ENCODE measurements at regions not wholly inside any gene's neighbourhood (a gene's known extent, or its start where the extent isn't known, plus 50 kb on each side); places are given as distances from the start of the nearest gene placed in this dataset.

DNA sequence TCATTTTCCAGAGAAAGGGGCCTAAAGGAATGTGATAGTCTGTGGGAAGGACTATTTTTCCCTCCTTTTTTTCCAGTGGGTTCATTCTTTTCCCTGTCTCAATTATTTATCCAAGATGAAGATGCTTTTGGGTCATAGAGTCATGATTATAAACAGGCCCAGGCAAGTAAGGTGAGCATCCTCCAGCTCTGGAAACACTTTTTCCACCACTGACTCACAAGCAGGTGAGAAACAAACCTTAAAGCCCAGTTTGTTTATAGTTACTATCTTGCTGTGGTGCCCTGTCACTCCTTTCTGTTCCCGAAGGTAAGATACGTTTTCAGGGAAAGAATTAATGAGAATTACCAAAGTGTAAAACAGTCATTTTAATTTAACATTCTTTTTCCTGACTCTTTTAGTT is 107.7 kb upstream of the IFNG-AS1 start:
- Histone ChIP-seq H3K4me1 (no peaks in the 10 kb centered on the region), H3K9me3 (no peaks in the 10 kb centered on the region), H3K27me3 (no peaks in the 10 kb centered on the region), H3K27ac (no peak overlapping the region), H3K4me3 (no peak overlapping the region), H3K36me3 (no peaks in the 10 kb centered on the region)
- TF ChIP-seq, protein P1, sequence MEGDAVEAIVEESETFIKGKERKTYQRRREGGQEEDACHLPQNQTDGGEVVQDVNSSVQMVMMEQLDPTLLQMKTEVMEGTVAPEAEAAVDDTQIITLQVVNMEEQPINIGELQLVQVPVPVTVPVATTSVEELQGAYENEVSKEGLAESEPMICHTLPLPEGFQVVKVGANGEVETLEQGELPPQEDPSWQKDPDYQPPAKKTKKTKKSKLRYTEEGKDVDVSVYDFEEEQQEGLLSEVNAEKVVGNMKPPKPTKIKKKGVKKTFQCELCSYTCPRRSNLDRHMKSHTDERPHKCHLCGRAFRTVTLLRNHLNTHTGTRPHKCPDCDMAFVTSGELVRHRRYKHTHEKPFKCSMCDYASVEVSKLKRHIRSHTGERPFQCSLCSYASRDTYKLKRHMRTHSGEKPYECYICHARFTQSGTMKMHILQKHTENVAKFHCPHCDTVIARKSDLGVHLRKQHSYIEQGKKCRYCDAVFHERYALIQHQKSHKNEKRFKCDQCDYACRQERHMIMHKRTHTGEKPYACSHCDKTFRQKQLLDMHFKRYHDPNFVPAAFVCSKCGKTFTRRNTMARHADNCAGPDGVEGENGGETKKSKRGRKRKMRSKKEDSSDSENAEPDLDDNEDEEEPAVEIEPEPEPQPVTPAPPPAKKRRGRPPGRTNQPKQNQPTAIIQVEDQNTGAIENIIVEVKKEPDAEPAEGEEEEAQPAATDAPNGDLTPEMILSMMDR (IDR thresholded peaks at IDR 0.05), result no peak
- DNase-seq (no peak), ATAC-seq (no peak)
- intact Hi-C loops (cut with DNase I), result no loop called here

DNA sequence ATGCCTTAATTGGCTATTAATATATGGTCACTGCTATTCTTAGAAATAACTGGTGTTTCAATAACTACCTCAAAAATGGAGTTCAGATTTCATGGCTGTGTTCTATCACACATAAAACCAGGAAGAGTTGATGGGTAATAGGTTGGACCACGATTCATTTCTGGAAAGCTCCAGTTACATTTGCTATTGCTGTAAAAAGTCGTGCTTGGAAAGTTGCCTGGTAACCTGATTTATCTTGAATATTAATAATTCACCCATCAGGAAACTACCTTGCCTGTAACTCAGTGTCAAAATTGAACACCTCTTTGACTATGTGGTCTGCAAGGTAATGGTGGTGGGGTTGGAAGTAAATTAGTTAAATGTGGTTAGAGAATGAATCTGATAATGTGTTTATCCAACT is 104.7 kb upstream of the IFNG-AS1 start:
- DNase-seq (no peak), ATAC-seq (no peak)
- Histone ChIP-seq H3K4me3 (no peak overlapping the region), H3K27me3 (no peaks in the 10 kb centered on the region), H3K36me3 (no peaks in the 10 kb centered on the region), H3K9me3 (no peaks in the 10 kb centered on the region), H3K4me1 (no peaks in the 10 kb centered on the region), H3K27ac (no peak overlapping the region)
- TF ChIP-seq, protein P1 (IDR thresholded peaks at IDR 0.05), result no peak
- intact Hi-C loops (cut with DNase I), result no loop called here

DNA sequence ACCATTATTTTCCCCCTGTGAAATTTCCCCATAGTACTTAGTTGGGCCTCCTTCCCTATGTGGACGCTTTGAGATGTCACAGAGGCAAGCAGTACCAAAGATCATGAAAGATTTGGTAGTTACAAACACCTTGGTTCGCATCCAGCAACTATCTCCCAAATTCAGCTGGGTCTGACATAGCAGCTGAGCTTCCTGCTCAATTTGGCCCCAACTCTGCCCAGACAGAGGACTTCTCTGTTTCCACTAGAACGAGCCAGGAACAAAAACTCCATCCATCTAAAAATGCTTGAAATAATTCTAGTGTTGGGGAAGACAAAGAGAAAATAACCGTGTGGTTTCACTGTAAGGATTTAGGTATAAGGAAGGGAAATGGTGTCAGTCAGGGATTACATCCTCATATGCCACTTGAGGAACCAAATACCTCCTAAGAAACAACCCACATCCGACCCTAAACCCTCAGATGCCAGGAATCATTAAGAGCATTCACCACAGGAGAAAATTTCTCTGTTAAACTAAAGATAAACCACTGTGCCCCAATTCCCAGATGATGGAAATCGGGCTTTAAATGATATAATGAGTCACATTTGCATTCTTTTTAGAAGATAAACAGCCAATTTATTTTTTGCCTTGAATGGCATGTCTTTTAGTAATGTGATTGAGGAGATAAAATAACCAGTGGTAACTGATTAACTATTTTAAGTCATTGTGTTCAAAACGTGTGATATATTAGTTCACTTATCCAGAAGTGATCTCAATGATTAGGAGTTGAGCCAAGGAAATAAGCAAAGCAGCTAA is 103.7 kb upstream of the IFNG-AS1 start:
- no peak for DNase-seq
- Histone ChIP-seq H3K9me3 (no peaks in the 10 kb centered on the region), H3K27me3 (no peaks in the 10 kb centered on the region), H3K4me1 (no peaks in the 10 kb centered on the region), H3K27ac (peak overlapping the region in 1 of 2 donors; percentile 2), H3K36me3 (no peaks in the 10 kb centered on the region), H3K4me3 (no peak overlapping the region)
- TF ChIP-seq, protein P1 (IDR thresholded peaks at IDR 0.05), result no peak
- intact Hi-C loops (cut with DNase I), result no loop called here
- ATAC-seq, result peak; percentile 31

DNA sequence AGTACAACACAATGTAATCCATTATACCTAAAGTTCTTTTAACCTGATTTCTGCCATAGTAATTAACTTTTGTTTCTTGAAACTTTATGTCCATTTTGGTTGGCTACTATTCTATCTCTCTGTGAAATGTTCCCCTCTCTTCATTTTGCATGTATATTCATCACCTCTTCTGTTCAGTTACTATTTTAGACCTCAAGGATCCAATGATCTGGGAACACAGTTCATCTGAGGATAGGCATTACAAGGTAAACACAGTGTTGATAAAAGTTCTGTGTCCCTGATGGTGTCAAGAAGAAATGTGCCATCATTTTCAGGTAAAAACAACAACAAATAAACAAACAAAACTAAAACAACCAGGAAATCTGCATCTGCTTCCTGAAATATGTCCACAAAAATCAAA is 102.2 kb upstream of the IFNG-AS1 start:
- Histone ChIP-seq H3K27me3 (no peaks in the 10 kb centered on the region), H3K4me3 (no peak overlapping the region), H3K4me1 (no peaks in the 10 kb centered on the region), H3K9me3 (no peaks in the 10 kb centered on the region), H3K27ac (no peak overlapping the region), H3K36me3 (no peaks in the 10 kb centered on the region)
- TF ChIP-seq, protein P1 (IDR thresholded peaks at IDR 0.05), result no peak
- intact Hi-C loops (cut with DNase I), result no loop called here
- ATAC-seq, result no peak
- no peak for DNase-seq

DNA sequence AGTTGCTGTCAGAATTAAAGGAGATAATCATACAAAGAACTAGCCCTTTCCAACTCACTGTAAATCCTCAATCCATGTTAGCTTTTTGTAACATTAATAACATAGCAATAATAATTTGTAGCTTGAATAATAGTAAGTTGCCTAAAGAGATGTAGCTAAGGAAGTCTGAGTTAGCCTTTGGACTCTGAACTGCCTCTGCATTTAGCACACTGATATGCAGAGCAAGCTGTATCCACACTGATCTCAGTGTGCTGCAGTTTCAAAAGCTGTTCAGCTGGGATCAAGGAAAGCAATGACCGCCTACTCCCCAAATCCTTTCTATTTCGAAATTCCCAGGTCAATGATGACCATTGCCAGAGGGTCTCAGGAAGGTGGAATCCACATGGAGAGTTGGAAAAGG is 99.3 kb upstream of the IFNG-AS1 start:
- Histone ChIP-seq H3K36me3 (no peaks in the 10 kb centered on the region), H3K9me3 (no peaks in the 10 kb centered on the region), H3K27ac (no peak overlapping the region), H3K4me3 (no peak overlapping the region), H3K4me1 (no peaks in the 10 kb centered on the region), H3K27me3 (no peaks in the 10 kb centered on the region)
- no peak for DNase-seq
- ATAC-seq, result no peak
- TF ChIP-seq, protein P1 (IDR thresholded peaks at IDR 0.05), result no peak
- intact Hi-C loops (cut with DNase I), result no loop called here

Data from left lung (tissue), 4 donors.